ENCODE measurements at regions not wholly inside any gene's neighbourhood (a gene's known extent, or its start where the extent isn't known, plus 50 kb on each side); places are given as distances from the start of the nearest gene placed in this dataset.

- ATAC-seq (no peak), FAIRE-seq (no peak), DNase-seq (ENCODE audit: low spot score) (no peak)
- no peaks in the 10 kb centered on the region for H3K4me1 ChIP-seq (ENCODE audit: insufficient read depth, low read length)
- H4K20me1 ChIP-seq (ENCODE audit: insufficient read depth, low read length), result no peaks in the 10 kb centered on the region
- no peaks in the 10 kb centered on the region for H3K79me2 ChIP-seq (ENCODE audit: insufficient read depth, low read length)
- POLR2A ChIA-PET, result no interaction called here
- H3K4me2 ChIP-seq (ENCODE audit: low read depth, low read length), result no peak overlapping the region
- H2AFZ ChIP-seq (ENCODE audit: low read length), result no peak overlapping the region
- H3K9me3 ChIP-seq (ENCODE audit: low read length), result no peaks in the 10 kb centered on the region
- in situ Hi-C loops (cut with HindIII; ENCODE audit: extremely low pct_ligation_motif_present, low pct_unique_long_range_greater_than_20kb) (no loop called here), intact Hi-C loops (cut with micrococcal nuclease; ENCODE audit: unreplicated experiment) (no loop called here)
- no peak overlapping the region for H3K9ac ChIP-seq (ENCODE audit: insufficient read depth, low read depth, low read length)
- TF ChIP-seq MED8 (CRISPR knock-in tag; IDR thresholded peaks at IDR 0.05; ENCODE audit: insufficient replicate concordance), result no peak
- no peak for TF ChIP-seq KDM6A (CRISPR knock-in tag; IDR thresholded peaks at IDR 0.05; ENCODE audit: low read depth)
- TF ChIP-seq ZNF672 (CRISPR knock-in tag; IDR thresholded peaks at IDR 0.05), result no peak
- TF ChIP-seq E2F5 (CRISPR knock-in tag; conservative IDR thresholded peaks at IDR 0.05), result no peak
- TF ChIP-seq MXI1 (IDR thresholded peaks at IDR 0.05; ENCODE audit: borderline replicate concordance, low read depth, low read length), result no peak
- TF ChIP-seq HNRNPL (IDR thresholded peaks at IDR 0.05; ENCODE audit: low read depth, low read length), result no peak
- TF ChIP-seq, protein P1, sequence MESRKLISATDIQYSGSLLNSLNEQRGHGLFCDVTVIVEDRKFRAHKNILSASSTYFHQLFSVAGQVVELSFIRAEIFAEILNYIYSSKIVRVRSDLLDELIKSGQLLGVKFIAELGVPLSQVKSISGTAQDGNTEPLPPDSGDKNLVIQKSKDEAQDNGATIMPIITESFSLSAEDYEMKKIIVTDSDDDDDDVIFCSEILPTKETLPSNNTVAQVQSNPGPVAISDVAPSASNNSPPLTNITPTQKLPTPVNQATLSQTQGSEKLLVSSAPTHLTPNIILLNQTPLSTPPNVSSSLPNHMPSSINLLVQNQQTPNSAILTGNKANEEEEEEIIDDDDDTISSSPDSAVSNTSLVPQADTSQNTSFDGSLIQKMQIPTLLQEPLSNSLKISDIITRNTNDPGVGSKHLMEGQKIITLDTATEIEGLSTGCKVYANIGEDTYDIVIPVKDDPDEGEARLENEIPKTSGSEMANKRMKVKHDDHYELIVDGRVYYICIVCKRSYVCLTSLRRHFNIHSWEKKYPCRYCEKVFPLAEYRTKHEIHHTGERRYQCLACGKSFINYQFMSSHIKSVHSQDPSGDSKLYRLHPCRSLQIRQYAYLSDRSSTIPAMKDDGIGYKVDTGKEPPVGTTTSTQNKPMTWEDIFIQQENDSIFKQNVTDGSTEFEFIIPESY (CRISPR knock-in tag; IDR thresholded peaks at IDR 0.05), result no peak
- no peak for TF ChIP-seq ZFP36 (IDR thresholded peaks at IDR 0.05; ENCODE audit: borderline replicate concordance, low read depth, low read length, partially characterized antibody)
- no peak for TF ChIP-seq ZNF30 (CRISPR knock-in tag; IDR thresholded peaks at IDR 0.05)
- TF ChIP-seq HOXA3 (CRISPR knock-in tag; IDR thresholded peaks at IDR 0.05), result no peak
- no peak for TF ChIP-seq ZNF790 (CRISPR knock-in tag; IDR thresholded peaks at IDR 0.05; ENCODE audit: borderline replicate concordance)
- no peak for TF ChIP-seq AHR (CRISPR knock-in tag; IDR thresholded peaks at IDR 0.05)
- no peak for TF ChIP-seq FOXK2 (IDR thresholded peaks at IDR 0.05)
- TF ChIP-seq MTF1 (CRISPR knock-in tag; IDR thresholded peaks at IDR 0.05), result no peak
- TF ChIP-seq, protein P2, sequence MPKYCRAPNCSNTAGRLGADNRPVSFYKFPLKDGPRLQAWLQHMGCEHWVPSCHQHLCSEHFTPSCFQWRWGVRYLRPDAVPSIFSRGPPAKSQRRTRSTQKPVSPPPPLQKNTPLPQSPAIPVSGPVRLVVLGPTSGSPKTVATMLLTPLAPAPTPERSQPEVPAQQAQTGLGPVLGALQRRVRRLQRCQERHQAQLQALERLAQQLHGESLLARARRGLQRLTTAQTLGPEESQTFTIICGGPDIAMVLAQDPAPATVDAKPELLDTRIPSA (CRISPR knock-in tag; IDR thresholded peaks at IDR 0.05; ENCODE audit: borderline replicate concordance), result no peak
- TF ChIP-seq, protein P3, sequence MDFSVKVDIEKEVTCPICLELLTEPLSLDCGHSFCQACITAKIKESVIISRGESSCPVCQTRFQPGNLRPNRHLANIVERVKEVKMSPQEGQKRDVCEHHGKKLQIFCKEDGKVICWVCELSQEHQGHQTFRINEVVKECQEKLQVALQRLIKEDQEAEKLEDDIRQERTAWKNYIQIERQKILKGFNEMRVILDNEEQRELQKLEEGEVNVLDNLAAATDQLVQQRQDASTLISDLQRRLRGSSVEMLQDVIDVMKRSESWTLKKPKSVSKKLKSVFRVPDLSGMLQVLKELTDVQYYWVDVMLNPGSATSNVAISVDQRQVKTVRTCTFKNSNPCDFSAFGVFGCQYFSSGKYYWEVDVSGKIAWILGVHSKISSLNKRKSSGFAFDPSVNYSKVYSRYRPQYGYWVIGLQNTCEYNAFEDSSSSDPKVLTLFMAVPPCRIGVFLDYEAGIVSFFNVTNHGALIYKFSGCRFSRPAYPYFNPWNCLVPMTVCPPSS (IDR thresholded peaks at IDR 0.05), result no peak
- TF ChIP-seq RBM22 (optimal IDR thresholded peaks at IDR 0.05; ENCODE audit: low read length), result no peak
- no peak for TF ChIP-seq SRSF9 (IDR thresholded peaks at IDR 0.05; ENCODE audit: borderline replicate concordance, insufficient read depth, low read depth, low read length, poor library complexity, severe bottlenecking)
- TF ChIP-seq GTF3A (CRISPR knock-in tag; conservative IDR thresholded peaks at IDR 0.05), result no peak
- no peaks in the 10 kb centered on the region for H3K36me3 ChIP-seq (replicated peaks in 1 of 2; ENCODE audit: control insufficient read depth in 1 of 2, insufficient read depth in 2 of 2, low read length in 2 of 2)
- CTCF ChIA-PET (ENCODE audit: low intra/inter-chr PET ratio, low total read pairs), result no interaction called here
- H3K27ac ChIP-seq (ENCODE audit: extremely low read length, insufficient read depth, low read length), result no peak overlapping the region
- no peak overlapping the region for H3K4me3 ChIP-seq (replicated peaks in 1 of 3; ENCODE audit: insufficient read depth in 1 of 3, low read depth in 2 of 3, low read length in 3 of 3)
- no TSS peak for BruUV-seq (replicated peaks)
- H3K27me3 ChIP-seq (ENCODE audit: control insufficient read depth in 1 of 2, insufficient read depth in 2 of 2, low read length in 2 of 2), result no peaks in the 10 kb centered on the region; a peak in 1 of 5 replicates
- 5% methylated on average over 2 of the region's 2 CpGs for WGBS (ENCODE audit: low lambda C conversion rate)
These were observed 306.0 kb upstream of the HS3ST5 start for GRCh38 chr6:114648847-114649246.

Measured in HepG2 (cell line).